Activated naive CD8-positive, alpha-beta T cell treated with anti-CD3 and anti-CD28 coated beads, Interleukin-2, amount 50 U/mL, for 24 hours (primary cell): ENCODE measurements at regions not wholly inside any gene's neighbourhood (a gene's known extent, or its start where the extent isn't known, plus 50 kb on each side); places are given as distances from the start of the nearest gene placed in this dataset.

ENCODE experiments used
- ATAC-seq: fragments of 150-1000 bp; cut with Tn5 transposase; one replicate; pipeline ENCODE4 v1.10.0; 2021
- DNase-seq: peaks from one replicate; pipeline ENCODE4 v3.0.0; 2021
- H3K27ac Mint-ChIP-seq: one replicate; pipeline ENCODE4 v1.8.0; 2021; ENCODE audit warnings: mild to moderate bottlenecking, mixed read lengths
- H3K27me3 Mint-ChIP-seq: one replicate; pipeline ENCODE4 v1.8.0; 2021; ENCODE audit warnings: mixed read lengths
- H3K36me3 Mint-ChIP-seq: one replicate; pipeline ENCODE4 v1.8.0; 2021; ENCODE audit warnings: low read depth, mixed read lengths
- H3K4me1 Mint-ChIP-seq: one replicate; pipeline ENCODE4 v1.8.0; 2021; ENCODE audit warnings: mixed read lengths
- H3K4me3 Mint-ChIP-seq: one replicate; pipeline ENCODE4 v1.8.0; 2021; ENCODE audit warnings: mild to moderate bottlenecking, moderate library complexity, mixed read lengths
- H3K9me3 Mint-ChIP-seq: one replicate; pipeline ENCODE4 v1.8.0; 2021; ENCODE audit warnings: mixed read lengths

DNA sequence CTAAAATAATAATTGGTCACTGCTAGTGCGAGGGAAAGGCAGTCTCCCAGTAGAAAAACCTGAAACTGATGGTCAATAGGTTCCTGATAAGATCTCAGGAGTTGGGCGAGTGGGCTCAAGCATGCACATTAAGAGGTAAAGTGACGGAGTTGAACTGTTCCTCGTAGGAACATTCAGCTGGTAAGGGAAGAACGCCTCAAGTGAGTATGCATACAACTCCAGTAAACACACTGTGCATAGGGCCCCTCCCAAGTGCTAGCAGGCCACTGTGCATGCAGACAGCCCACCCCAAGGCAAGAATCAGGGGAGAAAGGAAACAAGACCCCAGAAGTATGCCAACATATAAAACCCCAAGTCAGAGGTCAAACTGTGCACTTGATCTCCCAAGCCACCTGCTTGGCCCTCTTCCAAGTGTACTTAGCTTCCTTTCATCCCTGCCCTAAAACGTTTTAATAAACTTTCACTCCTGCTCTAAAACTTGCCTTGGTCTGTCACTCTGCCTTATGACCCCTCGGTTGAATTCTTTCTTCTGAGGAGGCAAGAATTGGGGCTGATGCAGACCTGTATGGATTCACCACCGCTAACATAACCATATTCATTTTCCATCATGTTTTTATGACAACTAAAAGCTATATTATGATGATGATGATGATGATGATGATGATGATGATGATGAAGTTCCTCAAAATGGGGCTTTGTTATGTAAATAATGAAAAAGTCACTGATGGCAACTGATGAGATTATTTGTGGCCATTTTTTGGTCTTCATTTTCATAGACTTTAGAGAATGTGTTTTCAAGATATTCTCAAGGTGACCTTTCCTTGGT is 118.0 kb upstream of the RAB27B start:
- Mint-ChIP-seq H3K27ac (no peak overlapping the region), H3K36me3 (no peaks in the 10 kb centered on the region), H3K9me3 (peaks cover 7% of the 10 kb centered on the region), H3K4me1 (peaks cover 10% of the 10 kb centered on the region), H3K4me3 (no peak overlapping the region), H3K27me3 (peaks cover 9% of the 10 kb centered on the region)
- ATAC-seq (no peak), DNase-seq (no peak)

DNA sequence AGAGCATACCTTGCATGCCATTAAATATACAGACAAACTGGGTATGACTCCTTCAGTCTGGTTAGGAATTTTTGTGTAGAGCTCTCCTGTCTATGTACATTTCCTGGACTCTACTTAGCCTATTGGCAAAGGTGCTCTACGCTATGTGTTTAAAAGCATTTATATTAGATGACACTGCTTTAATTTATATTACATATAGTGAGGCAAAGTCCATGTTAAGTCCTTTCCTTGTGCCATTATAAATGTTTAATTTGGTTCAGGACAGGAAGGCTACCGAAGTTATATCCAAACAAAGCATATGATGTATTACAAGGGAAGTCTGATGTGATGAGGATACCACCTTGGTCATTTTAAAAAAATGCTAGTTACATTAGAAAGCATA is 117.4 kb upstream of the RAB27B start:
- H3K27ac Mint-ChIP-seq: no peak overlapping the region
- ATAC-seq (no peak), DNase-seq (no peak)
- H3K36me3 Mint-ChIP-seq: no peaks in the 10 kb centered on the region
- peaks cover 10% of the 10 kb centered on the region for H3K4me1 Mint-ChIP-seq
- H3K9me3 Mint-ChIP-seq: peaks cover 7% of the 10 kb centered on the region
- H3K4me3 Mint-ChIP-seq: no peak overlapping the region
- peaks cover 15% of the 10 kb centered on the region for H3K27me3 Mint-ChIP-seq

DNA sequence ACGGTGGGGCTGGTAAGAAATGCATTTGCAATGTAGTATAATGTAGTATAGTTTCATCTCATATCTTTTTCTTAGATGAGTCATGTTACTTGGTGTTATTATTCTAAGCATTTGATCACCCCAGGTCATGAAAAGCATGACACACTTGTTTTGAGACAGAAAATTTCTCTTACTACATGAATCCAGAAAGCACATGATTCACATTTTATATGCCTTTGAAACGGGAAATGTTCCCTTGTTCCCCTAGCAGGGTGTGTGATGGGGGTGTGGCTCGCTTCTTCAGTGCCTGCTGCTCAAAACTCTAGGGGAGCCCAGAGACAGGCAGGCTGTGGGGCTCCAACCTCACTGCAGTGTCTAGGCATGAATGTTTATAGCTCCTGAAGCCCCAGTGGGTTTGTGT is 116.0 kb upstream of the RAB27B start:
- ATAC-seq (no peak), DNase-seq (no peak)
- H3K27ac Mint-ChIP-seq: no peak overlapping the region
- H3K4me3 Mint-ChIP-seq: no peak overlapping the region
- peaks cover 24% of the 10 kb centered on the region for H3K27me3 Mint-ChIP-seq
- H3K36me3 Mint-ChIP-seq: no peaks in the 10 kb centered on the region
- peaks cover 13% of the 10 kb centered on the region for H3K4me1 Mint-ChIP-seq
- peaks cover 5% of the 10 kb centered on the region for H3K9me3 Mint-ChIP-seq

DNA sequence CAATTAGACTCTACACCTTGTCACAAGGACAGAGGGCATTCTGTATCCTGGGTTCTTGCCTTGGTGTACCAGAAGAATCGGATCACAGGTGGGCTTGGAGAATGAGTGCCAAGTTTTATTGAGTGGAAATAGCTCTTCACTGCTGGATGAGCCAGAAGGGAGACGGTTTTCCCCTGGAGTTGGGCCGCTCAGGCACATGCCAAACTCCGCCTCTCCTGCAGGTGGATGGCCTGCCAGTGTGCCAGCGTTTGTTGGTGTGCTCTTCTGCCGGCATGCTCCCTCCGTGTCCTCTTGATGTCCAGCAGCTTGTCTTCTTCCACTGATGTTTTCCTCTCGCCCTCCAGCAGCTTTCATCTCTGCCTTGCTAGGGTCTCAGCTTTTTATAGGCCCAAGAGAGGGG is 115.5 kb upstream of the RAB27B start:
- H3K27me3 Mint-ChIP-seq: peaks cover 25% of the 10 kb centered on the region
- DNase-seq (no peak), ATAC-seq (no peak)
- no peak overlapping the region for H3K27ac Mint-ChIP-seq
- H3K9me3 Mint-ChIP-seq: peaks cover under 1% of the 10 kb centered on the region
- no peaks in the 10 kb centered on the region for H3K36me3 Mint-ChIP-seq
- peaks cover 17% of the 10 kb centered on the region for H3K4me1 Mint-ChIP-seq
- no peak overlapping the region for H3K4me3 Mint-ChIP-seq

DNA sequence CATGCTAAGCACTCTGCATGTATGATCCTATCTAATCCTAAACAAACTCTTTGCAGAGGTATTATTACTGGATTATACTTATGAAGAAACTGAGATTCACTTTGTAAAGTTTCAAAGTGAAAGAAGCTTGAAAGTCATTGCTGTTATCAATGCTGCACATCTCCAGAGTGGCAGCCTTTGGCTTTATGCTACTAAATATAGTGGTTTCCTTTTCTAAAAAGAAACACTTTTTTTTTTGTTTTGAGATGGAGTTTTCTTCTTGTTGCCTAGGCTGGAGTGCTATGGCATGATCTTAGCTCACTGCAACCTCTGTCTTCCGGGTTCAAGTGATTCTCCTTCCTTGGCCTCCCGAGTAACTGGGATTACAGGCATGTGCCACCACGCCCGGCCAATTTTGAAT is 114.9 kb upstream of the RAB27B start:
- no peak for ATAC-seq
- DNase-seq: no peak
- Mint-ChIP-seq H3K36me3 (no peaks in the 10 kb centered on the region), H3K4me1 (peaks cover 24% of the 10 kb centered on the region), H3K27ac (no peak overlapping the region), H3K9me3 (no peaks in the 10 kb centered on the region), H3K4me3 (no peak overlapping the region), H3K27me3 (peaks cover 25% of the 10 kb centered on the region)

DNA sequence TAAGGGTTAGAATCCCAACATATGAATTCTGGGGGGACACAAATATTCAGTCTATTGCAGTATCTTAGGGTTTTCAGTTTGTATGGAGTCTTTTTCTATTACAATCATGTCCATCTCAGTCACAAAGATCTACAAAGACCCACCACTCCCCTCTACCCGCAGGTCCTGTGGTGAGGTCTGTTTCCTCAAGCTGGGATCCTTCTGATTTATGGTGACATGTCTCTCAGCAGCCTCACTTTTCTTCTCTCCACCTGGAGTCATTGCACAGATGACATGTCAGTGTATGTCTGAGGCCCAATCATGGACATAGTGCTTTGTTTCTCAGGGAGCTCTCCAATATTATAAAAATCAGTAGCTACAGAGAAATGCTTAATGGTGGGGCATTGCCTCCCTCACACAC is 113.4 kb upstream of the RAB27B start:
- H3K4me1 Mint-ChIP-seq: peaks cover 28% of the 10 kb centered on the region
- no peak overlapping the region for H3K4me3 Mint-ChIP-seq
- H3K27me3 Mint-ChIP-seq: peaks cover 26% of the 10 kb centered on the region
- ATAC-seq (no peak), DNase-seq (no peak)
- H3K36me3 Mint-ChIP-seq: no peaks in the 10 kb centered on the region
- H3K27ac Mint-ChIP-seq: no peak overlapping the region
- H3K9me3 Mint-ChIP-seq: no peaks in the 10 kb centered on the region

DNA sequence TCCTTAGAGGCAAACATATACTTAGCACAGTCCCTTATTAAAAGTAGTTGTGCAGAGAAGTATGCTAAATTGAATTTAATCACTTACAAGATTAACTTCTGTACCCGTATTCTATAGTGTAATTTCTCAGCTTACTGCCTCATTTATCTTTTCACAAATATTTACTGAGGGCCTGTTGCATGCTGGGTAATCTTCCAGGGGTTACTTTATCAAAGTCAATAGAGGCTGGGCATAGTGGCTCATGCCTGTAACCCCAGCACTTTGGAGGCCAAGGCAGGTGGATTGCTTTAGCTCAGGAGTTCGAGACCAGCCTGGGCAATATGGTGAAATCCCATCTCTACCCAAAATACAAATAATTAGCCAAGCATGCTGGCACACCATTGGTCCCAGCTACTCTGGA is 111.7 kb upstream of the RAB27B start:
- Mint-ChIP-seq H3K36me3 (no peaks in the 10 kb centered on the region), H3K27me3 (peaks cover 29% of the 10 kb centered on the region), H3K27ac (no peak overlapping the region), H3K9me3 (no peaks in the 10 kb centered on the region), H3K4me3 (no peak overlapping the region), H3K4me1 (peaks cover 28% of the 10 kb centered on the region)
- ATAC-seq: no peak
- no peak for DNase-seq

DNA sequence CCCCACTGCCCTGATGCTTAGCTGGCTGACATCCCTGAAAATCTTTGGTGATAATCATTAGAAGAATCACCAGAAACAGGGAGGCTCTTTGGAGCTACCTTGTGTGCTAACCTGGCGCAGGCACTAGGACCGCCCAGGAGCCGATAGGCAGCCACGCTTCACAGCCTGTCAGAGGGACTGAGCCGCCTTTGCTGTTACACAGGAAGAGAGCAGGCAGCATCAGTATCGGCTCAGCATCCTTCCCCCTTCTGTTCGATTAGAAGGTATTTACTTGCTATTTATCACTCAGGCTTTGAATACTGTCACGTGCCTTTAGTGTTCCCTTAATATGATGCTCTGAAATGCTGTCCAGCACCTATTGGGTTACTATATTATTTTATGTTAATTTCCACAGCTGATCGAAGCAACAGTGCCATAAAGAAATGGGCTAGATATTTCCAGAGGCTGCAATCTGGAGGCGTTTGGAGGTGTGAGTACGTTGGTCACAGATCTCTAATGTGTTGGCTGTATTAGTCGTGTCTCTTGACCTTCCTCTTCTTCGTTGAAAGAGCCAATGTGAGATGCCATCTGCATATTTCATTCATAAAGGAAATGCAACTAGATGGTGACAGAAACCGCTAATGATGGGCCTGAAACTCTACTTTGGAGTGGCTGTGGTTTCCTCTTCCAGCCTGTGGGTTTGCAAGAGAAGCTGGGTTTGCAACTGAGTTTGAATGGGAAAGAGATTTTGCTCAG is 110.4 kb upstream of the RAB27B start:
- peak overlapping the region; percentile 43 for H3K27ac Mint-ChIP-seq
- H3K27me3 Mint-ChIP-seq: peaks cover 27% of the 10 kb centered on the region
- ATAC-seq (peak; percentile 82), DNase-seq (peak; percentile 29)
- no peaks in the 10 kb centered on the region for H3K9me3 Mint-ChIP-seq
- H3K4me3 Mint-ChIP-seq: peak overlapping the region; percentile 59
- no peaks in the 10 kb centered on the region for H3K36me3 Mint-ChIP-seq
- peaks cover 28% of the 10 kb centered on the region for H3K4me1 Mint-ChIP-seq

DNA sequence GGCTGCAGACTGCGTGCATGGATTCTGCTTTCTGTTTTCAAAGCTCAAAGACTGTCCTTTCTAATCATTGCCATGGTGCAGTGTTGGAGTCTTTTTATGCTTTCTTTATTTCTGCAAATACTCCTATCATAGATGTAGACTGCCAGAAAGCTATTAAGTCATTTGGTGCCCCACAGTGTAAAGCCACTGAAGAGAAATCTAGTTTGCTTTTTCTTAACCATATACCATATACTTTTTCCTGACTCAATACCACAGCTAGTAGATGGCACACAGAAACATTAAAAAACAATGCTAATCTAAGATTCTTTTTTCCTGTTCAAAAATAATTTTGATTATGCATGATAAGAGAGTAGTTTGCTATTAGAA is 109.9 kb upstream of the RAB27B start:
- Mint-ChIP-seq H3K4me3 (peak overlapping the region; percentile 59), H3K27me3 (peaks cover 27% of the 10 kb centered on the region), H3K27ac (peak overlapping the region; percentile 43), H3K4me1 (peaks cover 28% of the 10 kb centered on the region), H3K36me3 (no peaks in the 10 kb centered on the region), H3K9me3 (no peaks in the 10 kb centered on the region)
- DNase-seq: no peak
- ATAC-seq: peak; percentile 35

DNA sequence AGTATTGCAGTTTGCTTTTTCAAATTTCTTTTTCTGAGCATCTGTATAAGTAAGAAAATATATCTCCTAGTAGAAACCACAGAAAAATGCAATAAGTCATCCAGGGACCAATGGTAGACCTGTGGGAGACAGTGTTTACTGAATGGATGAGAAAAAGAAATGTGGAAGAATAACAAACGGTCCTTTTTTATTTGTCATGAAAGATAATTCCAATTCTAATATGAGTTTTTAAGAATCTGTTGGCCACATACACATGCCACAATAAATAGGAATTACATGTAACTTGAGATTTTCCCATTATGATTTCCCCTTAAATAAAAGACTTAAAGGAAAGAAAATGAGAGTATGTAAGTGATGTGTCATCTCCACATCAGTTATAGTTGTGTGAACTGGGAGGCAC is 107.7 kb upstream of the RAB27B start:
- Mint-ChIP-seq H3K36me3 (no peaks in the 10 kb centered on the region), H3K27me3 (peaks cover 17% of the 10 kb centered on the region), H3K4me3 (no peak overlapping the region), H3K9me3 (no peaks in the 10 kb centered on the region), H3K4me1 (peaks cover 18% of the 10 kb centered on the region), H3K27ac (no peak overlapping the region)
- no peak for DNase-seq
- no peak for ATAC-seq

DNA sequence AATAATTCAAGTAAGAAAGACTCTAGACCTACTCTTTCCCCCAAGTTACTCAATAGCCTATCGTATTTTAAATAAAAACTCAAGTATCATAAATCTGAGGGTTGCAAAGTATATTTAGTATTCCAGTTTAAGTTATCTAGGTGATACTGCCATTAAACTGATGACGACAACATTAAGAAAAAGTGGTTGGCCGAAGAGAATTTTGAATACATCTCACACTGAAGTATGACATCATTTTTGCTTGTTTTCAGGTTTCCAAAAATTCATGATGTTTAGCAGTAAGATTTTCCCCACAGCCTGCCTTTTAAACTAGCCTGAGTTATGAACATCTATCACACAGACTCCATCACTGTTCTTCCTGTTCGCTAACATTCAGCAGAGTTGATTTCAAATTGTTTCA is 102.1 kb upstream of the RAB27B start:
- no peaks in the 10 kb centered on the region for H3K9me3 Mint-ChIP-seq
- no peak overlapping the region for H3K27ac Mint-ChIP-seq
- no peak overlapping the region for H3K4me3 Mint-ChIP-seq
- no peak for ATAC-seq
- H3K36me3 Mint-ChIP-seq: no peaks in the 10 kb centered on the region
- no peak for DNase-seq
- no peaks in the 10 kb centered on the region for H3K4me1 Mint-ChIP-seq
- H3K27me3 Mint-ChIP-seq: no peaks in the 10 kb centered on the region

DNA sequence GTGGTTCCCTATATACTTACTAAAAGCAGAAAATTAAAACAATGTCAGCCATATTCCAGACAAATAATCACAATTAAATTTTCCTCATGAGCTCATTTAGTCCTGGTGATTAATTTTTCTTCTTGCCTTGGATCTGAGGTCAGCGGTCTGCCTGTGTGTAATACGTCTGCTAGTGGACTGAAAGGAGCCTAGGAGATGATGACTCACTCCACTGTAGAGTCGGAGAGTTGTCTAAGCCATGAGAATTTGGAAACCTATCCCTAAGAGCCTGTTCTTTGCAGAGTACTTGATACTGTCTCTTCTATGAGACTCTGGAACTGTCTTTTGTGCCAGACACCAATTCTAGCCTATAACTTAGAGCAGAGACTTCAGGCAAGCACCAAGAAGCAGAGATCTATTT is 94.2 kb upstream of the RAB27B start:
- DNase-seq (no peak), ATAC-seq (no peak)
- no peaks in the 10 kb centered on the region for H3K36me3 Mint-ChIP-seq
- no peak overlapping the region for H3K27ac Mint-ChIP-seq
- H3K9me3 Mint-ChIP-seq: no peaks in the 10 kb centered on the region
- peaks cover 2% of the 10 kb centered on the region for H3K4me1 Mint-ChIP-seq
- no peaks in the 10 kb centered on the region for H3K27me3 Mint-ChIP-seq
- no peak overlapping the region for H3K4me3 Mint-ChIP-seq

DNA sequence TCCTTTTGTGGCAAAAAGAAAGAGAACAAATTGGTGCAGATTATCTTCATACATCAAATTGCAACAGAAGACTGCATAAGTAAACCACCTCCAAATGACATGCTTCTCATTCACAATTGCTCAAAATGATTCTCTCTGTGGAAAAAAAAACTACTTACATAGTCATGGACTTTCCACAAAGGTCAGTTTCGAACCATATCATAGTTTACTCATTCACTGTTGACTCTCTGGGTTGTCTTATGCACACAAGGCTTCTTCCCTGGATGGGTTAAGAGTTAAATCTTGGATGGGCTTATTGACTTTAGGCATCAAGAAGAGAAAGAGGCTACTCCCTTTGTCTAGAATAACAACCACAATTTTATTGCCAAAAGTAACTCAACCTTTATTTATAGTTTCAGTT is 91.3 kb upstream of the RAB27B start:
- Mint-ChIP-seq H3K27me3 (no peaks in the 10 kb centered on the region), H3K36me3 (no peaks in the 10 kb centered on the region), H3K9me3 (no peaks in the 10 kb centered on the region), H3K4me1 (peaks cover 2% of the 10 kb centered on the region), H3K4me3 (no peak overlapping the region), H3K27ac (no peak overlapping the region)
- no peak for DNase-seq
- no peak for ATAC-seq

DNA sequence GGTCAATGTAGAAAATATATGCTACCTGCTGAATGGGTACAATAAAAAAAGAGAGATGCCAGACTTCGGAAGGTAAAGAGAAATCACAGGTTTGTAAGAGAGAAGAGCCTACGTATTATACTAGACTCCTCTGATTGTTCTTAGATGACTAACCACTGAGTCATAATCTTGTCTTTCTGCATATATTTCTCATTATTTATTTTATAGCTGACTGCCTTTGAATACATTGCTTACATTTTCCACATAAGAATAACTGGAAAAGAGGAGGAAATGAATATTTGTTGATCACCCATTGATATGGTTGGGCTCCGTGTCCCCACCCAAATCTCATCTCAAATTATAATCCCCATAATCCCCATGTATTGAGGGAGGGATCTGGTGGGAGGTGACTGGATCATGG is 90.3 kb upstream of the RAB27B start:
- Mint-ChIP-seq H3K9me3 (no peaks in the 10 kb centered on the region), H3K36me3 (no peaks in the 10 kb centered on the region), H3K27ac (no peak overlapping the region), H3K4me1 (peaks cover 2% of the 10 kb centered on the region), H3K27me3 (no peaks in the 10 kb centered on the region), H3K4me3 (no peak overlapping the region)
- DNase-seq (no peak), ATAC-seq (no peak)

DNA sequence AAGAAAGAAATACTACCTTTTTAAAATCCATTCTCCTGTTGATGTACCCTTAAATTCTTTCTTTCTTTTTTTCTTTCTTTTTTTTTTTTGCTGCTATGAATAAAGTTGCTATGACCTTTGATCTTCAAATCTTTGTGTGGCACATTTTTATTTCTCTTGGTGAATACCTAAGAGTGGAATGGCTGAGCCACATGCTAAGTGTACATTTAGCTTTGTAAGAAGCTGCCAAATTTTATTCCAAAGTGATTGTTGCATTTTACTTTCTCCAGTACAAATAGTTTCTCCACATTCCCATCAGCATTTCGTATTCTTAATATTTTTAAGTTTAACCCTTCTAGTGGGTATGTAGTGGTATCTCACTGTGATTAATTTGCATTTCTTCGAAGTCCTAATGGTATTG is 88.8 kb upstream of the RAB27B start:
- Mint-ChIP-seq H3K4me1 (peaks cover 2% of the 10 kb centered on the region), H3K4me3 (no peak overlapping the region), H3K27ac (no peak overlapping the region), H3K27me3 (no peaks in the 10 kb centered on the region), H3K36me3 (no peaks in the 10 kb centered on the region), H3K9me3 (no peaks in the 10 kb centered on the region)
- DNase-seq: no peak
- no peak for ATAC-seq
